Retinal pigment epithelial cell (primary cell): ENCODE measurements at regions not wholly inside any gene's neighbourhood (a gene's known extent, or its start where the extent isn't known, plus 50 kb on each side); places are given as distances from the start of the nearest gene placed in this dataset.

ENCODE experiments used
- DNase-seq: peaks from one replicate; pipeline ENCODE4 v3.0.0-alpha.2; 2010; ENCODE audit warnings: low read depth
- H3K4me3 ChIP-seq: 2 replicates; pipeline ENCODE4 v1.5.1; 2011; ENCODE audit warnings: mild to moderate bottlenecking, low read length, control low read depth, moderate library complexity
- TF ChIP-seq, protein P1 (sequence below): conservative IDR thresholded peaks from 2 replicates; pipeline ENCODE4 v1.5.1; 2011; ENCODE audit warnings: low read depth, low read length, control low read depth, inconsistent platforms

- no peak for DNase-seq
- TF ChIP-seq, protein P1, sequence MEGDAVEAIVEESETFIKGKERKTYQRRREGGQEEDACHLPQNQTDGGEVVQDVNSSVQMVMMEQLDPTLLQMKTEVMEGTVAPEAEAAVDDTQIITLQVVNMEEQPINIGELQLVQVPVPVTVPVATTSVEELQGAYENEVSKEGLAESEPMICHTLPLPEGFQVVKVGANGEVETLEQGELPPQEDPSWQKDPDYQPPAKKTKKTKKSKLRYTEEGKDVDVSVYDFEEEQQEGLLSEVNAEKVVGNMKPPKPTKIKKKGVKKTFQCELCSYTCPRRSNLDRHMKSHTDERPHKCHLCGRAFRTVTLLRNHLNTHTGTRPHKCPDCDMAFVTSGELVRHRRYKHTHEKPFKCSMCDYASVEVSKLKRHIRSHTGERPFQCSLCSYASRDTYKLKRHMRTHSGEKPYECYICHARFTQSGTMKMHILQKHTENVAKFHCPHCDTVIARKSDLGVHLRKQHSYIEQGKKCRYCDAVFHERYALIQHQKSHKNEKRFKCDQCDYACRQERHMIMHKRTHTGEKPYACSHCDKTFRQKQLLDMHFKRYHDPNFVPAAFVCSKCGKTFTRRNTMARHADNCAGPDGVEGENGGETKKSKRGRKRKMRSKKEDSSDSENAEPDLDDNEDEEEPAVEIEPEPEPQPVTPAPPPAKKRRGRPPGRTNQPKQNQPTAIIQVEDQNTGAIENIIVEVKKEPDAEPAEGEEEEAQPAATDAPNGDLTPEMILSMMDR = no peak
- no peak overlapping the region for H3K4me3 ChIP-seq
Measured at GRCh38 chr5:93039888-93040287, 541.1 kb downstream of the NR2F1-AS1 start.

GRCh38 chr5:93034621-93035590, 546.1 kb downstream of the NR2F1-AS1 start:
- H3K4me3 ChIP-seq = no peak overlapping the region
- TF ChIP-seq, protein P1 = no peak
- DNase-seq = peak; percentile 16

- no peak for DNase-seq
- TF ChIP-seq, protein P1 = no peak
- no peak overlapping the region for H3K4me3 ChIP-seq
Measured at GRCh38 chr5:93022796-93023447, 558.1 kb downstream of the NR2F1-AS1 start.

DNA sequence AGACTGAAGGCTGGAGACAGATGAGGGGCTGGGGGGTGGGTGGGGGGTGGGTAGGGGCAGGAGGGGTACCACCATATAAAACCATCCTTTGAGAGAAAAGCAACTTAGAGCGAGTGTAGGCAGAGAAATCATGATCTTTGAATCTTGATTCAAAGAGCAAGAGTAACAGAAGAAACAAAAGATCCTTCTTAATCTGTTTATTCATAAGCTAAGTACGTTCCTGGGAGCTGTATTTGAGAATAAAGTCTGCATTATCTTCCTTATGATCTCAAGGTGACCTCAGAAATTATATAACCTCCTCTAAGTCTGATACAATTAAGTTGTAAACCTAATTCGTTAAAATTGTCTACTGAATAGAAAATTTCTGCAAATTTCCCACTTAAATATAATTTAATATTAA, 558.8 kb downstream of the NR2F1-AS1 start:
- TF ChIP-seq, protein P1 = no peak
- no peak for DNase-seq
- no peak overlapping the region for H3K4me3 ChIP-seq

- TF ChIP-seq, protein P1 = no peak
- DNase-seq = no peak
- no peak overlapping the region for H3K4me3 ChIP-seq
Measured at GRCh38 chr5:93019896-93020295, 561.1 kb downstream of the NR2F1-AS1 start.

GRCh38 chr5:93018461-93018860, 562.6 kb downstream of the NR2F1-AS1 start:
- no peak for DNase-seq
- TF ChIP-seq, protein P1 = no peak
- no peak overlapping the region for H3K4me3 ChIP-seq
